NCI-H2107 treated with DMSO at 0.1 percent for 48 hours (cell line): ENCODE measurements at regions not wholly inside any gene's neighbourhood (a gene's known extent, or its start where the extent isn't known, plus 50 kb on each side); places are given as distances from the start of the nearest gene placed in this dataset.
"Not testable (repeated sequence)": the region's sequence is repeated elsewhere in the genome, so short reads cannot be mapped to it uniquely, and the experiment has no call there.

Experiments used
- DNase-seq: peaks from one replicate; lab custom pipeline; 2025; ENCODE audit not compliant: unreplicated experiment; lab: John Stamatoyannopoulos, UW

- no peak for DNase-seq
These were observed 569.5 kb upstream of the LRRN3 start for GRCh38 chr7:110521357-110521911.

GRCh38 chr7:110522061-110522760 lies 568.7 kb upstream of the LRRN3 start:
- DNase-seq = peak; percentile 39

- no peak for DNase-seq
These were observed 568.1 kb upstream of the LRRN3 start for GRCh38 chr7:110522761-110523200.

- DNase-seq = no peak
These were observed 561.8 kb upstream of the LRRN3 start for GRCh38 chr7:110529175-110529574.

- DNase-seq = no peak
These were observed 559.7 kb upstream of the LRRN3 start for GRCh38 chr7:110531186-110531585.

GRCh38 chr7:110534241-110534931 lies 556.5 kb upstream of the LRRN3 start:
- DNase-seq = no peak

- DNase-seq = no peak
These were observed 551.7 kb upstream of the LRRN3 start for GRCh38 chr7:110539216-110539615.

GRCh38 chr7:110541962-110542361 lies 549.0 kb upstream of the LRRN3 start:
- no peak for DNase-seq

GRCh38 chr7:110544194-110544593 lies 546.7 kb upstream of the LRRN3 start:
- no peak for DNase-seq

- no peak for DNase-seq
These were observed 542.6 kb upstream of the LRRN3 start for GRCh38 chr7:110548372-110548771.

GRCh38 chr7:110557136-110557535 lies 533.8 kb upstream of the LRRN3 start:
- no peak for DNase-seq

- not testable (repeated sequence) for DNase-seq
These were observed 527.6 kb upstream of the LRRN3 start for GRCh38 chr7:110563286-110563685.

- DNase-seq = no peak
These were observed 526.7 kb upstream of the LRRN3 start for GRCh38 chr7:110564246-110564645.

- DNase-seq = no peak
These were observed 522.5 kb upstream of the LRRN3 start for GRCh38 chr7:110568388-110568787.

GRCh38 chr7:110568932-110569331 lies 522.0 kb upstream of the LRRN3 start:
- DNase-seq = peak; percentile 32

- no peak for DNase-seq
These were observed 521.3 kb upstream of the LRRN3 start for GRCh38 chr7:110569486-110570205.

- no peak for DNase-seq
These were observed 516.9 kb upstream of the LRRN3 start for GRCh38 chr7:110573862-110574528.

GRCh38 chr7:110587294-110587693 lies 503.6 kb upstream of the LRRN3 start:
- no peak for DNase-seq

GRCh38 chr7:110590415-110590814 lies 500.5 kb upstream of the LRRN3 start:
- no peak for DNase-seq

GRCh38 chr7:110591341-110591740 lies 499.6 kb upstream of the LRRN3 start:
- DNase-seq = no peak

GRCh38 chr7:110592557-110592956 lies 498.4 kb upstream of the LRRN3 start:
- no peak for DNase-seq
